ENCODE measurements at regions not wholly inside any gene's neighbourhood (a gene's known extent, or its start where the extent isn't known, plus 50 kb on each side); places are given as distances from the start of the nearest gene placed in this dataset.
"Not testable (repeated sequence)": the region's sequence is repeated elsewhere in the genome, so short reads cannot be mapped to it uniquely, and the experiment has no call there.

DNA sequence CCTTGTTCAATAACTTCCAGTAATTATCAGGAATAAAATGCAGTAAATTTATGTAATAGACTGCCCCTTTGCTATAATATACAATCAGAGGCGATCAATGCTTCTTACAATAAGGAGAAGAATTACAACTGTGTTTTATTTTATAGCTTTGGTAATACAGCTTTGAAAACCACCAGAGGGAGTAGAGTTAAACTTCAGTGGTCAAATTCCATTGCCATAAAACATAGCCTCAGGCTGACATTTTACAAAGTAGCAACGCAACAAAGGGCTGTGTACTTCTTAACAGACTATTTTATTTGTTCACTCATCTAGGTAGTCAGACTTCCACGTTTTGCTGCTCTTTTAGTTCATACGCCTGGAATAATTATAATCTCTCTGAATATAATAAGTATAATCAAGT, 58.5 kb downstream of the TEX13C start:
- DNase-seq (ENCODE audit: low spot score), result no peak

DNA sequence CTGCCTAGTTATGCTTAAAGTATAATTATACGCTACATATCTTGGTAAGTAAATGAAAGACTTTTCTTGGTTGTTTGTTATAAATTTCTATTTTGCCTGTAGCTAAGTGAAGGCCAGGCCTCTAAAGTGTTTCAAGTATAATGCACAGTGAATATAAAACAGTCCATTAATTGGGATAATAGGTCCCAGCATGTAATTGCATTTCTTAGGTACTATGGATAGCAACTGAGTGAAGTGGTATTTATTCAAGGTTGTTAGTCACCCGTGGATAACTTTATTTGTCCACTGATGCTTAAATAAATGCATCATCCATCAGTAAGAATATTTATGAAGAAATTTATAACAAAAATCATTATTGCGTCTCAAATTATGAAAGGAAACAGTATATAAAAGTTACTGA, 59.1 kb downstream of the TEX13C start:
- DNase-seq (ENCODE audit: low spot score), result no peak

DNA sequence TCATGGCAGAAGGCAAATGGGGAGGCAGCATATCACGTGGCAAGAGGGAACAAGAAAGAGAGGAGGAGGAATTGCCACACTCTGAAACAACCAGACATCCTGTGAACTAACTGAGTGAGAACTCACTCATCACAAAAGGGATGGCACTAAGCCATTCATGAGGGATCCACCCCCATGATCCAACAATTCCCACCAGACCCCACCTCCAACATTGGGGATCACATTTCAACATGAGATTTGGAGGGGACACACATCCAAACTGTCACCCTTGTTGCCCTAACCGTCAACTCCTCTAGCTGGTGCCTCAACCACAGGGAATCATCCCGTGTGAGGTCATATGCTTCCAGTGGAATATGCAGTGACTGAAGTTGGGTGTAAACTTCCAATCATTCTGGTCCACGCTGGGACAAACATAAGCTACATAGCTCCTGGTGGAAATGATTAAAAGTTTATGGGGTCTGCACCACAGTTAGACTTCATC, 62.5 kb downstream of the TEX13C start:
- no peak for DNase-seq (ENCODE audit: low spot score)

DNA sequence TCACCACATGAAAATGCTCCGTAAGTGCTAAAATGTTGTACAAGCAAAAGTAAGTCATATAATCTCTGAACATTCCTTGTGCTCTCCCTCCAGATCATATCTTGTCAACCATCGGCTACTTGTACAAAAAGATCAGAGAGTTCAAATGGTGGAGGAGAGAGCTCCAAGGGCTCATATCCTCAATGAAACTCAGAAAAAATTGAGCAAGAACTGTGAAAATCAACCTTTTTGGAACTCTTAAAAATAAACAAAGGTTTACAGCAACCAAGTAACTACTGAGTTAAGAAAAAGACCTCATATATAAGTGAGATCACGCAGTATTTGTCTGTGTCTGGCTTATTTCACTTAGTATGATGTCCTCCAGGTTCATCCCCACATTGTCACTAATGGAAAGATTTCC, 63.2 kb downstream of the TEX13C start:
- DNase-seq (ENCODE audit: low spot score), result no peak

DNA sequence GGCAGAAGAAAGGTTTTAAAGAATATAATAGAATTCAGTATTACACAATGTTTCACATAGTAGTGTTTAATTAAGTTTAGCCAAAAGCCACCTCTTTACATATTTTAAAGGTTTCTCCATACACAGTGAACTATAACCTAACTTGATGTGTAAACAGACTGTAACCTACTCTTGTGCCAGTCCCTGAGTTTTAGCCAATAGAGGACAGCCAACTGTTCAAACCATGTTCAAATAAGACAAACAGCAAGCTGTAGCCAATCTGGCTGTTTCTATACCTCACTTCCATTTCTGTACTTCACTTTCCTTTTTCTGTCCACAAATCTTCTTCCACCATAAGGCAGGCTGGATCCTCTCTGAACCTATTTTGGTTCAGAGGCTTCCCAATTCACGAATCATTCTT, 65.2 kb downstream of the TEX13C start:
- no peak for DNase-seq (ENCODE audit: low spot score)

DNA sequence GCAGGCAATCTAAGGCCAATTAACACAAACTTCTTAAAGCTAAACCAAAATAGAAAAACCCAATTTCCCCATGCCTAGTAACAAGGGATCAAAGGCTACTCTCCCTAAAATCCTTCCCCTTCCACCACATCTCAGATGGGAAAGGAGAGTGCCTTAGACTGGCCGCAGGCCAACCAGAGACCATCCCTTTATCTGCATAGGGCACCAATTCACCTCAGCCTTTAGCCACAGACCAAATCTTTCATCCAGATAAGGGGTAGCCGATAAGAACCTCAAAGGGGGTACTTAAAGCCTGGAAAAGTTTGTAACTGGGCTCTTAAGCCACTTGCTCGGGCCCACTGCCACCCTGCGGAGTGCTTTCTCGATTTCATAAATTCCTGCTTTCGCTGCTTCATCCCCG, 68.3 kb downstream of the TEX13C start:
- no peak for DNase-seq (ENCODE audit: low spot score)

DNA sequence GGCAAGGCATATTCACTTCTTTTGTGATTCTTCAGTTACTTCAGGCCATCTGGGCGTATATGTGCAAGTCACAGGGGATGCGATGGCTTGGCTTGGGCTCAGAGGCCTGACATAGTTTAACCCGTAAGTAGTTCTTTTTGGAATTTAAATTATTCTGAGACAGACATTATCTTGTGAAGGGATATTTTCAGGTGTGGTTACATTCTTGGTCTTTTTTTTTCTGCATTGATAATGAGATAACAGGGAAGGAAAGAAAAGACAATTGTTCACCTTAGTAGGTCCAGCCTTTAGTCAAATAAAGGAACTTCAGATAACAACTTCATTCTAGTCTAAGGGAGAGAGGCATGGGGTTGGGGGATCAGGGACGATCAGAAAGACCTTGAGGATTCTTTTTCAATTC, 74.8 kb downstream of the TEX13C start:
- DNase-seq (ENCODE audit: low spot score), result no peak

DNA sequence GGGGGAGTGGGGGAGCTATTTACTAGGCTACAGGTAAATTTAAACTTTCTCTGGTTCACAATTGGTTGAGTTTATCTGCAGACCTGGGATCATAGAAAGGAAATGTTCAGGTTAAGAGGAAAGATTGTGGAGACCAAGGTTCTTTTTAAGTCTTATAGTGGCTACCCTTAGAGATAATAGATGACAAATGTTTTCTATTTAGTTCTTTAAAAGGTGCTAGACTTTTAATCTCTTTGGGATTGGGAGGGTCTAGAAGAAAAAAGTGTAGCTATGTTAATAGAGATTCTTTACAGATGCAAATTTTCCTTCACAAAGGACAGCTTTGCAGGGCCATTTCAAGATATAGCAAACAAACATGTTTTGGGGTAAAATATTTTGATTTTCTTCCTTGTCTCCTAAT, 76.0 kb downstream of the TEX13C start:
- DNase-seq (ENCODE audit: low spot score), result no peak

DNA sequence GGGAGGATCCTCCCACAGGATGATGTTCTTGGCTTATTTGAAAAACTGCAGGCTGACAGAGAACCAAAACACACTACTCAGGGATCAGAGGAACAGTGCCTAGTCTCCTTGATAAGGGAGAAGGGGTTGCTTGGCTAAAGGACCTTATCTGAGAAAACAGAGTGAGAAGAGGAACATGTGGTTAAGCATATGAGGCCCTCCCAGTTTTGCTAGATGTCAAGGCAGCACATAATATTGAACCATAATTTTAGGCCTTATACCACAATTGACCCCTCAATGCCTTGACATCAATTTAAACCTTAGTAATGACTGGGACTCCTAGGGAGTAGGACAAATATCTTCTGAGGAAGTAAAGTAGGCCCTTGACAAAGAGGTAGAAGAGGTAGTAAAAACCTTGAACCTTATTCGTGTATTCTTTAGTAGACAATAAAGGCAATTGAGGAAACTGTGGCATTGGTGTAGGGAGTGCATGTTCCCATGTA, 79.3 kb downstream of the TEX13C start:
- no peak for DNase-seq (ENCODE audit: low spot score)

DNA sequence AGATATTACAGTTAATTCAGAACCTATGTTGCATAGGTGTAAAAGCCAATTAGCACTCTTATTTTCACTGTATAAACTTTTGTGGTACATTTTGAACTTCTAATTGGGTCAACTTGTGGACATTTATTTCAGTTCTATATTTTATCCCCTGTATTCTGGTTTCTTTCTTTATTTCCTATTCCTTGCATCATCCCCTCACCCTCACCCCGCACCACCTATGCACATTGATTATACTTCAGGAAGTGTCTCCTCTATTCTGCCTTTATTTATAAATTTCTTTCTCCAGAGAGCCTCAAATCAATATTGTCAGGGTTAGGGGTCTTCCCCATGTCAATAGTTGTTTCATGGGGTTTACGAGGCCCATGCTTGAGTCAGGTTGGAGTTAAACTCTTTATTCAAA, 83.1 kb downstream of the TEX13C start:
- no peak for DNase-seq (ENCODE audit: low spot score)

DNA sequence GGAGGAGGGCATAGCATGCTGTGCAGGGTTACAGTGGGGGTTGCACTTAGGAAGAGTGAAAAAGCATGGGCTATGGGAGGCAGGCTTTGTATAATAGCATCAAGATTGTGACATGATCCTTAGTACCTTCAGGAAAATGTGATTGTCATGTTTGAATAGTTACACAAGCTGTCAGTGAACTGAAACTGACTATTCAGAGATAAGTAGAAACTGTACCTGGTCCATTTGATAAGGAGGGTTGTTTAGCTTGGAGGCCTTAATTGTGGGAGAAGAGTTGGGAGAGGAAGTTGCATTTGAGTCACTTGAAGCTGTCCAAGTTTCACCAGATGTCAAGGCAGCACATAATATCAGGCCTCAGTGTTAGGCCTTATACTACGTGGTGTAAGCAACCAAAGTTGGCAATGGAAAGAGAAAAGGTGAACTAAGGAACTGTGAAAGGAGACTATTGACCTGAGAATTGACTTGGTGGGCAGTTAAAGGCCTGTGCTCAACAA, 85.0 kb downstream of the TEX13C start:
- DNase-seq (ENCODE audit: low spot score), result no peak

DNA sequence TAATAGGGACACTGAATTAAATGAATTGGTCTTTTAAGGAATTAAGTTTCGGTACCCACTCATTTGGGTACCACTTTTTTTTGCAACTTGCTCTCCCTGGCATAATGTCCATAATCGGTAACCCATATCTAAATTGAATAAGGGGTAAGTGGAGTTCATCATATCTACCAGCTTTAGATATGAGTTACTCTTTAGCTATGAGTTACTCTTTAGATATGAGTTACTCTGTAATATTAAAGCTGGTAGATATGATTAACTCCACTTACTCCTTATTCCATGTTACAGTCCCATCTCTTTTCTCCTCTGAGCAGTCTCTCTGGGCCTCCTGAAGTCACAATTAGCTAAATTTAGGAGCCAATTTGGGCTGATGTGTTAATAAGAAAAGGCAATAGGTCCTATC, 85.7 kb downstream of the TEX13C start:
- DNase-seq (ENCODE audit: low spot score), result no peak

DNA sequence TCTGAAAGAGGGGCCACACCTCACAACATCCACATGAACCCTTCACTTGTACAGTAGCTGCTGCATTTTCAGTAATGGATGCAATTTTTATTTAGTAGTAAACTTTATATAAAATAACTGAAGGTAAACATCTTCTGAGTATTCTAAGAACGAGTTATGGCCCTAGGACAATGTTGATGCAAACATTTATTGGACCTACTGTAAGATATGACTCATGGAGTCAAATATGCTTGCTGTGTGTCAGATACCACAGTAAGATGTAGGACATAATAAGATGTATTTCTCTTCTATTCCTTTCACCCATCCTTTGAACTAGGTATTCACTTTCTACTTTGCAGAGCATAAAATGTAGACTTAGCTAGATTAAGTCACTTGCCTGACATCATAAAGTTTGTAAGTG, 87.6 kb downstream of the TEX13C start:
- DNase-seq (ENCODE audit: low spot score), result no peak

DNA sequence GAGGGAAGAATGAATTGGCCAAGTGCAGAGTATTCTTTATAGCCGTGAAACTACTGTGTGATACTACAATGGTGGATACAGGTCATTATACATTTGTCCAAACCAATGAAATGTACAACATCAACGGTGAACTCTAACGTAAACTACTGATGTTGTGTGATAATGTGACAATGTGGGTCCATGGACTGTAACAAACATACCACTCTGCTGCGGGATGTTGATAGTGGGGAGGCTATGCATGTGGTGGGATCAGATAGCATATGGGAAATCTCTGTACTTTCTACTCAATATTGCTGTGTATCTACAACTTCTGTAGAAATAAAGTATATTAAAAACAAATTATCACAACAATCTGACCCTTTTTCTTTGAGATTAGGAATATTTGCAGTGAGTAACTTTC, 101.1 kb downstream of the TEX13C start:
- no peak for DNase-seq (ENCODE audit: low spot score)

DNA sequence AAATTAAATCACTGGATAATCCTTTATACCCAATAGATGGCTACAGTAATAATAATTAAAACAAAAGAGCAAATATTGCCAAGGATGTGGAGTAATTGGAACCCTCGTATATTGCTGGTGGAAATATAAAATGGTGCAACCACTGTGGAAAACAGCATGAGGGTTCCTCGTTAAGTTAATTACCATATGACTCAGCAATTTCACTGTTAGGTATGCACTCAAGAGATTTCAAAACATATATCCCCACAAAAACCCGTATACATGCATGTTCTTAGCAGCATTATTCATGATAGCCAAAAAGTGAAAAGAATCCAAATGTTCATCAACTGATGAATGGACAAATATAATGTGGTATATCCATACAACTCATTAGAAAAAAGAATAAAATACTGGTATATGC, 103.3 kb downstream of the TEX13C start:
- no peak for DNase-seq (ENCODE audit: low spot score)

DNA sequence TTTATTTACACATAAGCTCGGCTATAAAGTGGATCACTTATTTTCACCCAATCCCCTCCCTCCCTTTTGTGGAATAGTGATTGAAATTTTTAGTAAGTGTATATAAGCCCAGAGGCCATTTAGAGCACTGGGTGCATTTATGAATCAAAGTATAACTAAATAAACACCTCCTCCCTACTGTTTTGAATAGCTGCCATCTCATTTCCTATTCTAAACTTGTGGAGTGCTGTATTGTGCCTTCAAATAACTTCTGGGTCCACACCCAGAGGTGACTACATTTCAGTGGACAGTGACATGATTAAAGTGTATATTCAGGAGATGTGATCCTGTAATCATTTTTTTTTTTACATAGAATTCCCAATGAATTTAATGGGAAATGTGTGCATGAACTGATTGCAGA, 104.9 kb downstream of the TEX13C start:
- DNase-seq (ENCODE audit: low spot score), result no peak

DNA sequence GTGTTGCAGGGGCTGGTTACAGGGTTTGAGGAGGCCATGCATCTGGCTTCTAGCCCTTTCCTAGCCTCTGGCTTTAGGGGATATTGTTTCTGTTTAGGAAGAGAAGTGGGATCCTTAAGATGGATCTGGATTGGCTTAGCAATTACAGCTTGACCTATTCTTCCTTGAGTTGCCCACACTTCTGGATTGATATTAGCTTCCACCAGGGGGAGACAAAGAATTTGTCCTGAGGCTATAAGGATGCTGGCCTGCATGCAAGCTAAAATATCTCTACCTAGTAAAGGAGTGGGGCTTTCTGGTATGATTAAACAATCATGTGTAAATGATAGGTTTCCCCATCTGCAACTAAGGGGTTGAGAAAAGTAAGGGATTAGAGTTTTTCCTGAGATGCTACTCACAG, 117.2 kb downstream of the TEX13C start:
- no peak for DNase-seq (ENCODE audit: low spot score)

DNA sequence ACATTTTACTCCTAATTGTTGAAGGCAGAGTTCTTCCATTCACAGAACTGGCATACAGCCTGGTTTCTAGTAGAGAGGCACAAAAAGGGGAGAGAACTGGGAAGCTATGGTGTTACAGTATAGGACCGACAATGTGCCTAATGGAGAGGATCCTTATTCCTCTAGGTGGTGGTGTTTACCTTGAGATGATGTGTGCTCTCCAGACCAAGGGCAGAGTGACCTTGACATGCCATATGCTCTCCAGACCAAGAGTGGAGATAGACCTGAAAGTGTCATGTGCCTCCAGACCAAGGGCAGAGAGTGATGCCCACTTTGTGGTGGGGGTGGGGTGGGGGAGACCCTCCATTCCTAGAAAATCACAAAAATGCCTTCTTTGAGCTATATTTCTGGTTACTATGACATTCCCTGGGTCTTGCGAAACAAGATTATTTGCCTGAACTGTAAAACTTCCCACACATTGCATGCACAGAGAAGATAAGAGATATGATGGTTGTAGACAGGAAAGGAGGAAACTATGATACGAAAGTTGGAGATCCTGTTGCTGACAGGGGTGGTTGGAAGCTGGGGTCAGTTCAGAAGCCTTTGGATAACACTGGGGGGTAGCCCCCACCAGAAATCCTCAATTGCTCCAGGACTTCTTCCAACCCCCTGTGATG, 119.7 kb downstream of the TEX13C start:
- no peak for DNase-seq (ENCODE audit: low spot score)

DNA sequence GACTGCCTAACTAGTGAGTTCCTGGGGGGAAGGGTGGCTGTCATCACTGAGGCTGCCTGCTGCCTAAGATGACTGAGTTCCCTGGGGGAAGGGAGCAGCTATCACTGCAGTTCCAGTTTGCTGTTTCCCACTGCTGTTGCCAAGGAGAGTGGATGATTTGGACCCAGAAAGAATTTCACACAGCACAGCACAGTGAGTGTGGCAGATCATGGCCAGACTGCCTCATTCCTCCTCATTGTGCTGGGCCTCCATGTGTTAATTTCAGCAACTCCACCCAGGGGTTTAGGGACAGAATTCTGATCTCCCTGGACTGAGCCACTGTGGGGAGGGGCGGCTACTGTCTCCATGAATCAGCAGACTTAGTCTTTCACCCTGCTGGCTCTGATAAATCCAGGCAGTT, 125.0 kb downstream of the TEX13C start:
- no peak for DNase-seq (ENCODE audit: low spot score)

DNA sequence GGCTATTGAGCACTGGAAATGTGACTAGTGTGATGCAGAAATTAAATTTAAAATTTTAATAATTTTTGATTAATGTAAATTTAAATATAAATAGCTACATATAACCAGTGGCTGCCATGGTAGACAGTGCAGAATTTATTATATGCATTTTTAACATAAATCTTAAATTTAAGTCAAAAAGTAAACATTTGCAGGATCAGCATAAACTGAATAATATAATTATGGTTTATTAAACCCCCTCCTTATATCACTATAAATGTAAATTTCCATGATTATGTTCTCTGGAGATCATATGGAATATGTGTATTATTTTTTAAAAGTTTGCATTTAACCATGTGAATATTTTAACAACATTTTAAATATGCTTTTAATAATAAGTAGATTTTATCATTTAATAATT, 155.8 kb downstream of the TEX13C start:
- no peak for DNase-seq (ENCODE audit: low spot score)

DNA sequence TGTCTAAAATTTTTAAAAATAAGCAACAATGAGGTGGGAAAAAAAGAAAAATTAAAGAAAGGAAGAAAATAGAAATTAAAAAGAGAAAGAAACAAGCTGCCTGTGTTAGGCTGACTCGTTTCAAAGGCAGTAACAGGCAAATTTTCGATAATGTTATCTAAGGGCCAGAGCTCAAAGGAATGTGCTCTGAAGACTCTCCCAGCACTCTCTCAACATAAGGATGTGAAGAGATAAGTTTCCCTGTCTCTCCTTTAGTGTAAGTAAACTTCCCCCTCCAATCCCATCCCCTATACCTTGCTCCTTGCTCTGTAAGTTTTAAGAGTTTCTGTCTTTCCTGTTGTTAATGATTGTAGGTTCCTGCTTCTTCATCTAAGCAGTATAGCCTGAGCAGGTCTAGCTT, 172.8 kb downstream of the TEX13C start:
- no peak for DNase-seq (ENCODE audit: low spot score)

DNA sequence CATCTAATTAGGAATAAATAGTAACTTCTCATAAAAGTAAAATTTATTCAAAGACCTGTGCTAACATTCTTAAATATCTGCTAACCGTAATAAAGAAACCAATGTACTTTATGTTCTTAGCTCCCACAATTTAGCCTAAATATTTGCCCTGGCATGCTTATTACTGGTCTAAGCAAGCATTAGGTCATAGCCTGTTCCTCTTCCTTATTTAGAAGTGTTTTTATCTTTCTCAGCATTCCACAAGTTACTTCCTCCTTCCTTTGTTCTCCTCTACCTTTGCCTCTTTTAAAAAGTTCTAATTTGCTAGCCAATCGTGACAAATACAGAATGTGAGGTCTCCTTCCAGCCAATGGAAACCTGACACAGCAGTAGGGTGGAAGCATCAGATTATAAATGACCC, 173.3 kb downstream of the TEX13C start:
- DNase-seq (ENCODE audit: low spot score), result not testable (repeated sequence)

DNA sequence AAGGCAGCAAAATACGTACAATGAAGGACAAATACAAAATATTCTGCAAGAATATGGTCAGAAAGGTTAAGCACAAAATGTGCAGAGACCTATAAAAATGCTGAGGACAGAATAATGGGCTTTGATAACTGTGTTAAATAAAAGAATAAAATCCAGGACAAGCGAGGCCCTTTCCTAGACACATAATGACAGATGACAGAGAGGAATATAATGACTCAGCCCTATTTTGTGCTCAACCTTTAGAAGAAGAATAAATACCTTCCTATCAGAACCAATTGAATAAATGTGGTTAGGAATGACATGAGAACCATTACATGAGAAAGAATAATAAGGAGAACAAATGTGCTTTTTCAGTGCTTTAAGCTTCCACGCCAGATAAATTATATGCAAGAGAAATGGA, 178.0 kb downstream of the TEX13C start:
- DNase-seq (ENCODE audit: low spot score), result no peak

DNA sequence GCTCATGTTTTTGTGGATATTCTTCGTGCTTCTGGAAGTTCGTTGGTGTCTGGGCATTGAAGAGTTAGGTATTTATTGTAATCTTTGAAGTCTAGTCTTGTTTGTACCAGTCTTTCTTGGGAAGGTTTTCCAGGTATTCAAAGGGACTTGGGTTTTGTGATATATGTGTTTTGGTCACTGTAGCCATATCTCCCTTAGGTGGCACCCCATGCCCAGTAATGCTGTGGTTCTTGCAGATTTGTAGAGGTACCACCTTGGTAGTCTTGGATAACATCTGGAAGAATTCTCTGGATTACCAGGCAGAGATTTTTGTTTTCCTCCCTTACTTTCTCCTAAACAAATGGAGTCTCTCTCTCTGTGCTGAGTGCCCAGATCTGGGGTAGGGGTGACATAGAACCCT, 184.1 kb downstream of the TEX13C start:
- no peak for DNase-seq (ENCODE audit: low spot score)
